Loucy (cell line): ENCODE measurements at regions not wholly inside any gene's neighbourhood (a gene's known extent, or its start where the extent isn't known, plus 50 kb on each side); places are given as distances from the start of the nearest gene placed in this dataset.

ENCODE experiments used
- H2AFZ ChIP-seq: fragments of 200-600 bp; sonication (generic); 2 replicates; pipeline ENCODE4 v1.6.0; 2016; ENCODE audit warnings: antibody characterized with exemption, mild to moderate bottlenecking, low read length, moderate library complexity
- H3F3A ChIP-seq: fragments of 200-600 bp; 2 replicates; pipeline ENCODE4 v1.6.0; 2016; ENCODE audit warnings: antibody characterized with exemption, low read depth, mild to moderate bottlenecking
- H3K27me3 ChIP-seq: fragments of 200-600 bp; sonication (generic); 2 replicates; pipeline ENCODE4 v1.6.1; 2014; ENCODE audit warnings: low read length, mild to moderate bottlenecking; ENCODE audit not compliant: insufficient read depth, poor library complexity, severe bottlenecking
- H3K36me3 ChIP-seq: fragments of 200-600 bp; sonication (generic); 2 replicates; pipeline ENCODE4 v1.6.1; 2016; ENCODE audit warnings: low read length; ENCODE audit not compliant: insufficient read depth
- H3K4me1 ChIP-seq: fragments of 200-600 bp; sonication (generic); 2 replicates; pipeline ENCODE4 v1.5.1; 2014; ENCODE audit warnings: low read length, mild to moderate bottlenecking; ENCODE audit not compliant: insufficient read depth, poor library complexity, severe bottlenecking
- H3K4me2 ChIP-seq: fragments of 200-600 bp; sonication (generic); 2 replicates; pipeline ENCODE4 v1.6.0; 2014; ENCODE audit warnings: antibody characterized with exemption, low read length, low read depth, mild to moderate bottlenecking; ENCODE audit not compliant: poor library complexity, severe bottlenecking
- H3K4me3 ChIP-seq: fragments of 200-600 bp; sonication (generic); 2 replicates; pipeline ENCODE4 v1.5.1; 2014; ENCODE audit warnings: low read length, mild to moderate bottlenecking, mixed read lengths; ENCODE audit not compliant: poor library complexity, severe bottlenecking
- H3K79me2 ChIP-seq: fragments of 200-600 bp; sonication (generic); 2 replicates; pipeline ENCODE4 v1.6.1; 2014; ENCODE audit warnings: low read length; ENCODE audit not compliant: insufficient read depth
- H3K9ac ChIP-seq: fragments of 200-600 bp; sonication (generic); 2 replicates; pipeline ENCODE4 v1.6.0; 2014; ENCODE audit warnings: mild to moderate bottlenecking, low read depth, low read length, moderate library complexity; ENCODE audit not compliant: poor library complexity, severe bottlenecking
- H3K9me2 ChIP-seq: fragments of 200-600 bp; sonication (generic); replicated peaks from 2 replicates; pipeline ENCODE4 v1.6.1; 2016; ENCODE audit warnings: low read depth, low read length, mixed read lengths
- H3K9me3 ChIP-seq: fragments of 200-600 bp; sonication (generic); 2 replicates; pipeline ENCODE4 v1.6.1; 2014; ENCODE audit warnings: mild to moderate bottlenecking, antibody characterized with exemption, low read length, low read depth; ENCODE audit not compliant: insufficient read depth
- H4K20me1 ChIP-seq: fragments of 200-600 bp; sonication (generic); 2 replicates; pipeline ENCODE4 v1.6.0; 2014; ENCODE audit warnings: antibody characterized with exemption, low read length, mild to moderate bottlenecking; ENCODE audit not compliant: insufficient read depth, poor library complexity, severe bottlenecking
- CTCF ChIP-seq: fragments of 200-600 bp; sonication (generic); conservative IDR thresholded peaks from 2 replicates; pipeline ENCODE4 v1.5.1; 2014; ENCODE audit warnings: mild to moderate bottlenecking, antibody characterized with exemption, low read length
- EZH2phosphoT487 ChIP-seq: fragments of 200-600 bp; IDR thresholded peaks from 2 replicates; pipeline ENCODE4 v1.6.1; 2018; ENCODE audit warnings: antibody characterized with exemption, mild to moderate bottlenecking, moderate library complexity, borderline replicate concordance

GRCh38 chr13:68275758-68276157 is 1045.6 kb upstream of the PCDH9 start:
- Histone ChIP-seq H2AFZ (no peak overlapping the region), H3K4me2 (no peak overlapping the region), H3K79me2 (no peaks in the 10 kb centered on the region), H3K9me2 (no peaks in the 10 kb centered on the region), H3K9ac (no peak overlapping the region), H3K36me3 (no peaks in the 10 kb centered on the region), H3K9me3 (no peaks in the 10 kb centered on the region), H3K4me3 (no peak overlapping the region), H3K4me1 (no peaks in the 10 kb centered on the region), H3F3A (no peaks in the 10 kb centered on the region), H3K27me3 (no peaks in the 10 kb centered on the region), H4K20me1 (no peaks in the 10 kb centered on the region)
- TF ChIP-seq CTCF = no peak

GRCh38 chr13:68272652-68273051 is 1042.5 kb upstream of the PCDH9 start:
- no peaks in the 10 kb centered on the region for H3K79me2 ChIP-seq
- no peak overlapping the region for H2AFZ ChIP-seq
- H3K9me3 ChIP-seq = no peaks in the 10 kb centered on the region
- H4K20me1 ChIP-seq = no peaks in the 10 kb centered on the region
- H3K9ac ChIP-seq = no peak overlapping the region
- no peaks in the 10 kb centered on the region for H3K9me2 ChIP-seq
- no peak for TF ChIP-seq CTCF
- TF ChIP-seq EZH2phosphoT487 = no peak
- no peaks in the 10 kb centered on the region for H3K36me3 ChIP-seq
- H3K27me3 ChIP-seq = no peaks in the 10 kb centered on the region
- no peak overlapping the region for H3K4me3 ChIP-seq
- H3K4me2 ChIP-seq = no peak overlapping the region
- H3F3A ChIP-seq = no peaks in the 10 kb centered on the region
- H3K4me1 ChIP-seq = no peaks in the 10 kb centered on the region

GRCh38 chr13:68264692-68265091 is 1034.6 kb upstream of the PCDH9 start:
- H3K4me3 ChIP-seq = no peak overlapping the region
- H3K9me3 ChIP-seq = no peaks in the 10 kb centered on the region

GRCh38 chr13:68261105-68261504 is 1031.0 kb upstream of the PCDH9 start:
- H3K9ac ChIP-seq = no peak overlapping the region
- H3K27me3 ChIP-seq = no peaks in the 10 kb centered on the region
- no peak overlapping the region for H2AFZ ChIP-seq
- no peaks in the 10 kb centered on the region for H3K9me3 ChIP-seq
- no peaks in the 10 kb centered on the region for H3K79me2 ChIP-seq
- no peak overlapping the region for H3K4me3 ChIP-seq
- no peaks in the 10 kb centered on the region for H4K20me1 ChIP-seq
- no peaks in the 10 kb centered on the region for H3K9me2 ChIP-seq
- no peaks in the 10 kb centered on the region for H3K4me1 ChIP-seq
- TF ChIP-seq EZH2phosphoT487 = no peak
- TF ChIP-seq CTCF = peak; percentile 28
- H3K36me3 ChIP-seq = no peaks in the 10 kb centered on the region
- no peaks in the 10 kb centered on the region for H3F3A ChIP-seq
- H3K4me2 ChIP-seq = no peak overlapping the region

More at GRCh38 chr13:68264692-68265091, 1034.6 kb upstream of the PCDH9 start:
- no peaks in the 10 kb centered on the region for H4K20me1 ChIP-seq
- TF ChIP-seq EZH2phosphoT487 = no peak
- no peak overlapping the region for H3K9ac ChIP-seq
- no peak overlapping the region for H3K4me2 ChIP-seq
- no peak overlapping the region for H2AFZ ChIP-seq
- H3K9me2 ChIP-seq = no peaks in the 10 kb centered on the region
- no peaks in the 10 kb centered on the region for H3K36me3 ChIP-seq
- no peaks in the 10 kb centered on the region for H3K4me1 ChIP-seq
- no peaks in the 10 kb centered on the region for H3K79me2 ChIP-seq
- no peaks in the 10 kb centered on the region for H3K27me3 ChIP-seq
- H3F3A ChIP-seq = no peaks in the 10 kb centered on the region
